Astrocyte of the spinal cord (primary cell): ENCODE measurements at regions not wholly inside any gene's neighbourhood (a gene's known extent, or its start where the extent isn't known, plus 50 kb on each side); places are given as distances from the start of the nearest gene placed in this dataset.

ENCODE experiments used
- DNase-seq: peaks from one replicate; pipeline ENCODE4 v3.0.0; 2011; ENCODE audit warnings: low read depth, low spot score
- H3K4me3 ChIP-seq: 2 replicates; pipeline ENCODE4 v1.5.1; 2011; ENCODE audit warnings: low read depth, mild to moderate bottlenecking, low read length, moderate library complexity
- in situ Hi-C: cut with HindIII; loops from 2 replicates; pipeline ENCODE4 v1.10.0; 2017; ENCODE audit warnings: low sequenced_read_pairs
- TF ChIP-seq, protein P1 (sequence below): IDR thresholded peaks from 2 replicates; pipeline ENCODE4 v1.5.1; 2012; ENCODE audit warnings: low read depth, mild to moderate bottlenecking, low read length, inconsistent platforms

DNA sequence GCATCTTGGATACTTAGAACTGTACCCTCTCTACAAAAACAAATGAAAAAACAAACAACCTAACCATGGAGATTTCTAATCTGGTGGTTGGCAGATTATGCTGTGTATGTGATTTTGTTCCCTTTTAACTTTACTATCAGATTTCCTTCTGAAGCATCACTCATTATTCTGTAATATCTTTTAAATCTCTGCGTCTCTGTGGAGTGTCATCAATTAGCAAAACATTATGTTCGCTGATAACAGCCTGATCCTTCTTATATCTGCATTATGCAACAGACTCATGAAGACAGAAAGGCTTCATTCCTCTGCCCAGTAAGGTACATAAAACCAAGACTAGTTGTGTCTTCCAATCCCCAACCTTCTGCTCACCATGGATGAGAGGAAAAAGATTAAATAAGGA is 110.3 kb upstream of the PDE5A start:
- no peak for DNase-seq
- in situ Hi-C loops: no loop called here
- TF ChIP-seq, protein P1, sequence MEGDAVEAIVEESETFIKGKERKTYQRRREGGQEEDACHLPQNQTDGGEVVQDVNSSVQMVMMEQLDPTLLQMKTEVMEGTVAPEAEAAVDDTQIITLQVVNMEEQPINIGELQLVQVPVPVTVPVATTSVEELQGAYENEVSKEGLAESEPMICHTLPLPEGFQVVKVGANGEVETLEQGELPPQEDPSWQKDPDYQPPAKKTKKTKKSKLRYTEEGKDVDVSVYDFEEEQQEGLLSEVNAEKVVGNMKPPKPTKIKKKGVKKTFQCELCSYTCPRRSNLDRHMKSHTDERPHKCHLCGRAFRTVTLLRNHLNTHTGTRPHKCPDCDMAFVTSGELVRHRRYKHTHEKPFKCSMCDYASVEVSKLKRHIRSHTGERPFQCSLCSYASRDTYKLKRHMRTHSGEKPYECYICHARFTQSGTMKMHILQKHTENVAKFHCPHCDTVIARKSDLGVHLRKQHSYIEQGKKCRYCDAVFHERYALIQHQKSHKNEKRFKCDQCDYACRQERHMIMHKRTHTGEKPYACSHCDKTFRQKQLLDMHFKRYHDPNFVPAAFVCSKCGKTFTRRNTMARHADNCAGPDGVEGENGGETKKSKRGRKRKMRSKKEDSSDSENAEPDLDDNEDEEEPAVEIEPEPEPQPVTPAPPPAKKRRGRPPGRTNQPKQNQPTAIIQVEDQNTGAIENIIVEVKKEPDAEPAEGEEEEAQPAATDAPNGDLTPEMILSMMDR: no peak
- no peak overlapping the region for H3K4me3 ChIP-seq

DNA sequence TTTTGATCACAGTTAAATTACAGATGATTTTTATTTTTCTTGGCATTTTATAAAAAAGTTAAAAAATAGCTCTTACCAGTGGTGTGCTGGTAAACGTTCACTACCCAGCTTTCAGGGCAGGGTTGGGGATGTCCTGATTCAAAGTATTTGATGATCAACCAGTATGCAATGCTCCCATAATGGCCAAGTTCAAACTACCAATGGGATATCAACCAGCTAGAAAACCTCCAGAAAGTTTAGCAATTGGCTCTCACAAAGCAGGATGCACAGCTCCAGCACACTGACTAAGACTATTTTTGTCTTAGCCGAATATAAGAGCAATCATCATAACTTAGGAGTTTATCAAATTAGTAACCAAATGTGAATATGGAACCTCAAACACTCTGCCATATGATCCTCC is 108.0 kb upstream of the PDE5A start:
- H3K4me3 ChIP-seq: no peak overlapping the region
- in situ Hi-C loops: no loop called here
- no peak for DNase-seq
- TF ChIP-seq, protein P1: no peak

DNA sequence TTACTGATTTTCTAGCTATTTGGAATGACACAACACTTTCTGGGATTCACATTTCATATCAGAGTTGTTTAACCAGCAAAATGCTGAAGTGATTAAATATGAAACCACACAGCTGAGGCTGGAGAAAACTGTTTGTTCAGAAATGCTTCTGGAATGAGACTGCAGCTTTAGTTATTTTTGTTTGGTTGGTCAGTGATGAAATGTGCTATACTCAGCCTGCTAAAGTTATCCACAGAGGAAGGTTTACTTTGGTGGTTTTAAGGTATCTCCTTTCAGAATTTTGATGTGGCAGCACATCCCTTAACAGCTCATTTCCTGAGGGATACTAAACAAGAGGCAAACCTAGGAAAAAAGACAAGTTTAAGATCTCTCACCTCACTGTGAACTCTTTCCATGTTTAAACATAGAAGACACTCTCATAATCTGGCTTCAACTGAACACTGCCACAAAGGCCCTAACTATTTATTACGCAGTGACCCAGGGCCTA is 106.6 kb upstream of the PDE5A start:
- TF ChIP-seq, protein P1: no peak
- in situ Hi-C loops: no loop called here
- H3K4me3 ChIP-seq: no peak overlapping the region
- DNase-seq: peak; percentile 97

DNA sequence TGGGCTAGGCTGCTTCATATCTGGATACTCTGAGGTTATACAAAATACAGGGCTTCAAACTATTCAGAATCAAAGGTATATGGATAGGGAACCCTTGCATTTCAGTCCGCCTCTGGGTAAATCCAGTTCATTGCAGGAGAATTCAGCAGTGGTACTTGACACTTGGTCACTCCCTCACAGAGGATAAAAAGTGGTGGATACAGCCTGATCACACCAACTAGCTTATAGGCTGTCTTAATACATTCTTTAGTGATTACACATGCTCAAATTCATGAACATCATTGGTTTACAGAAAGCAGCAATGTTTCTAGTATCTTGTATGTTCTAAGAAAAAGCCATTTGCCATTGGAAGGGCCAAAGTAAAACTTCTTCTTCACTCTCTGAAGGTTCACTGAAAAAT is 104.8 kb upstream of the PDE5A start:
- in situ Hi-C loops: no loop called here
- H3K4me3 ChIP-seq: no peak overlapping the region
- peak; percentile 35 for DNase-seq
- TF ChIP-seq, protein P1: no peak

DNA sequence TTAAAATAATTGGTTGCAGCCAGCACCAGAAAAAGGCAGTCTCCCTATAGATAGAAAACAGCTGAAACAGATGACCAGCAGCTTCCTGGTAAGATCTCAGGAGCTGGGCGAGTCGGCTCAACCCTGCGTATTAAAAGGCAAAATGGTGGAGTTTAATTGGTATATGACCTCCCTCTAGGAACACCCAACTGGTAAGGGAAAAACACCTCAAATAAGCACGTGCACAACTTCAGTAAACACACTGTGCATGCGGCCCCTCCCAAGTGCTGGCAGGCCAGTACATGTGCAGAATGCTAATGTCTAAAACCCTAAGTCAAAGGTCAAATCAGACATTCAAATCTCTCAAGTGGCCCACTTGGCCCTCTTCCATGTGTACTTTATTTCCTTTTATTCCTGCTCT is 103.2 kb upstream of the PDE5A start:
- TF ChIP-seq, protein P1: no peak
- DNase-seq: no peak
- no peak overlapping the region for H3K4me3 ChIP-seq
- in situ Hi-C loops: no loop called here

DNA sequence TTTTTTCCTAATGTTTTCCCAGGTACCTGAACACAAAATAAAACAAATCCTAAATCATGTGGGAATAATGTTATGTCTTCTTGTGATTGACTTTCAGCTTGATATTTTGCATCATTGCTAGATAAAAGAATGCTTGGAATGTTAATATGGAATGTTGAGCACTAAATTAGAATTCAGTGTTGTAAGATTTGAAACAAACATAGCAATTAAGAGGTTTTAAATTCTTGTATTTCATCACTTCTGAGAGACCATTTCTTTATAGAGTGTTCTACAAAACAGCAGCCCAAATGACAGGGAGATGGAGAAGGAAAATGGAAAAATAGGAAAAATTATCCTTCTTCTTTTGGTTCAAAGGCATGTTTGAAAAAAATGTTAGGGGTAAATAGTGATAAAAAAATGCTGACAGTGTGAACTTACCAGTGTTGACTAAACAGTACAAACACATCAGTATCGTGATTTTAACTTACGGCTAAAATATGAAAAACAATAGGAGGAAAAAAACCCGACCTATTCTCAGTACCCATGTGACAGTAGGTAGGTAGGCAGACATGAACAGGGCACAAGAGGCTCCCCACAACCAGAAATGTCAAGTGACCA is 102.6 kb upstream of the PDE5A start:
- in situ Hi-C loops: no loop called here
- no peak overlapping the region for H3K4me3 ChIP-seq
- TF ChIP-seq, protein P1: no peak
- no peak for DNase-seq

DNA sequence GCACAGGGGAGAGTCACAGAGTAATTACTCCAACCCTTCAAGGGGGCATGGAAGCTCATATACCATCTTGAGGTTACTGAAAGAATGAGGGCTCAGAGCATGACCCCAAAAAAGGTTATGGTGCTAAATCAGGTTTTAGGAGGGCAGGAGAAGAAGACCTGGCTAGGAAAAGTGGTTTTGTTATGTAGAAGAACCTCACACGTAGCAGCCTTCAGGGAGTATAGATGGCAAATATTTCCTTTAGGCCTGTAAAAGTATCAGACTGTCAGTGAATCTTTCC is 102.0 kb upstream of the PDE5A start:
- TF ChIP-seq, protein P1: no peak
- in situ Hi-C loops: no loop called here
- no peak overlapping the region for H3K4me3 ChIP-seq
- no peak for DNase-seq
